NCI-H1417 (cell line): ENCODE measurements at regions not wholly inside any gene's neighbourhood (a gene's known extent, or its start where the extent isn't known, plus 50 kb on each side); places are given as distances from the start of the nearest gene placed in this dataset.

Source experiments
- DNase-seq, 3 experiments: peaks; one replicate each; lab custom pipeline; 2025; lab: John Stamatoyannopoulos, UW

DNA sequence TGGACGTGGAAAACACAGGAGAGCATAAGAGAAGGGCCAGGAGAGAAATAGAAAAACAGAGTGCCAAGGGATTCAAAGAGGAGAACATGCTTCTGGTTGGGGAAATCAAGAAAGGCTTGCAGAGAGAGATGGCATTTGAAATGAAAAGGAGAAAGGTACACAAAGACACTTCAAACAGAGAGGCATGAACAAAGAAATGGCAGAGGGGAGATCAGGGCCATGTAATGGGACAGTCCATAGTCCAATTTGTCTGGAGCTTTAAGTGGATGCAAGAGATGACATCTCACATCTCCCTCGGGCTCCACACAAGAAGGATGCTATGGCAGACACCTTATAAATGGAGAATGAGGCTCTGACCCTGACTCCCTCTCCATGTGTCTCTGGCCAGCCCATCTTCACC, 331.1 kb downstream of the MLLT3 start:
- DNase-seq = no peak

- DNase-seq = no peak
Observed at GRCh38 chr9:20290257-20290656, 332.0 kb downstream of the MLLT3 start.

DNA sequence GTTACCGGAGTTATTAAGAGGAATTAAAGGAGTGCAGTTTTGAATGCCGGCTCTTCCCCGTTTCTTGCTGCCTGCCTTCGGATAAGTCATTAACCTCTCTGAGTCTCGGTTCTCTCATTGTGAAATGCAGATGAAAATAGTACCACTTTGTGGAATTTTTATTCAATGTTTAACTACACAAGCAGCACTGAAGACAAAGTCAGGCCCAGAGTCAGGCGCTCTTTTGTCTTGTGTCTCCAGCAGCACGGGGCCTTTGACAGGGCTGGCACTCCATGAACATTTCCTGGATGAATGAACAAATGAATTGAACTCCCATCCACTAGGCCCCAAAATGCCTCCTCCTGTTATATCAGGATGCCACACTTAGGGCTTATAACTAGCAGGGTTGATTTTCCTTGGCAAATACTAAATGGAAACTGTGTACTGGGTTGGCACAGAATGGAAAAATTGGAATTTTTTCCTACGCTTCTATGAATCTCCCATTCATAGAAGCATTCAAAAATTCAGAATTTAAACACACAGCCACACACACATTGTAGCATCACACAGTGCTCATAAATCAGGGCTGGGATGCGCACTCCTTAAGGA, 332.8 kb downstream of the MLLT3 start:
- no peak for DNase-seq

- DNase-seq = no peak
Observed at GRCh38 chr9:20286969-20287368, 335.3 kb downstream of the MLLT3 start.

DNA sequence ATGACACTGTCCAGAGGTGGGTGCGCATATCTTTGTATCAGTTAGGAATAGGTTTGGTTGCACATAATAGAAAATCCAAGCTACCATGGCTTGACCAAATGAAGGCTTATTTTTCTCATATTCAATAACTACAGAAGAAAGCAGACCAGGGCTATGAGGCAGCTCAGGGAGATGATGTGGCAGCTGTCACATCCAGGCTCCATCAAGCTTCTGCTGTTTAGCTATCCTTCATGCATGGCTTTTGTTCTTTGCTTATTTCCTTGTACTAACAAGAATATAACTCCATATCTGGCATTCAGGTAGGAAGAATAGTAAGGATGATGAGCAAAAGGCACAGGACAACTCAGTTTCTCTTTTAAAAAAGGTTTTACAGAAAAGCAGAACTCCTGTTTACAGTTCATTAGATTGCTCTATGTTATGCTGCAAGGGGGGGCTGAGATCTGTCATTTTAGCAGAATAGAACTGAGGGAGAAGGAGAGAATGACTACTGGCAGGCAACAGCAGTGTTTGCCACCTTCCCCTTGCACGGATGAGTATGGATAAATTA, 336.1 kb downstream of the MLLT3 start:
- no peak for DNase-seq

- no peak for DNase-seq
Observed at GRCh38 chr9:20284601-20285289, 337.6 kb downstream of the MLLT3 start.

- no peak for DNase-seq
Observed at GRCh38 chr9:20280330-20280729, 342.0 kb downstream of the MLLT3 start.

DNA sequence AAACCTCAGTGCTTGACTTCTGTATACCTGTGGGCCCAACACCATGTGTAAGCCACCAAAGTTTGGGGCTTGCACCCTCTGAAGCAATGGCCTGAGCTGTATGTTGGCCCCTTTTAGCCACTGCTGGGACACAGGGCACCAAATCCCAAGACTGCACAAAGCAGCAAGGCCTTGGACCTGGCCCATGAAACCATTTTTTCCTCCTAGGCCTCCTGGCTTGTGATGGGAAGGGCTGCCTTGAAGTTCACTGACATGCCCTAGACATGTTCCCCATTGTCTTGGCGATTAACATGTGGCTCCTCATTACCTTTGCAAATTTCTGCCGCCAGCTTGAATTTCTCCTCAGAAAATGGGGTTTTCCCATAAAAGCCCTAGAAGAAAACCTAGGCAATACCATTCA, 345.5 kb downstream of the MLLT3 start:
- no peak for DNase-seq

GRCh38 chr9:20271723-20272122, 350.6 kb downstream of the MLLT3 start:
- DNase-seq = peak in 1 of 3 experiments; percentile 0

GRCh38 chr9:20271096-20271495, 351.2 kb downstream of the MLLT3 start:
- DNase-seq = peak in 1 of 3 experiments; percentile 31

- DNase-seq = no peak
Observed at GRCh38 chr9:20270161-20270560, 352.1 kb downstream of the MLLT3 start.

- DNase-seq = no peak
Observed at GRCh38 chr9:20269620-20270019, 352.7 kb downstream of the MLLT3 start.

DNA sequence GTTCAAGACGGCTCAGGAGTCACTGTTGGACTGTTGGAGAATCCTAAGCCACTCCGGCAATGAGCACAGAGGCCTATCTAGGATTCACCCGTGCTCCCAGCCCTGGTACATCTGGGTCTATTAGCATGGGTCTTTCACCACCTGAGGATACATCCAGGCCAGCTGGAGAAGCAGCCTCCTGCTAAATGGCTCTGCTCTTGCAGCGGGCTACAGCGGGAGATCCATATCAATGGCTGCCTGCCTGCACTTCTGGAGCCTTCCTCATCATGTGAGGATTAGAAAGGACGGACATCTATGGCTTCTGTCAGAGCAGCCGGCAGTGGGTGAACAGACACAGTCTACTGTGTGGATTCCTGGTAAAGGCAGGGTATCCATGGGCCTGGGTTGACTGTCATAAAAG, 357.4 kb downstream of the MLLT3 start:
- DNase-seq = no peak

DNA sequence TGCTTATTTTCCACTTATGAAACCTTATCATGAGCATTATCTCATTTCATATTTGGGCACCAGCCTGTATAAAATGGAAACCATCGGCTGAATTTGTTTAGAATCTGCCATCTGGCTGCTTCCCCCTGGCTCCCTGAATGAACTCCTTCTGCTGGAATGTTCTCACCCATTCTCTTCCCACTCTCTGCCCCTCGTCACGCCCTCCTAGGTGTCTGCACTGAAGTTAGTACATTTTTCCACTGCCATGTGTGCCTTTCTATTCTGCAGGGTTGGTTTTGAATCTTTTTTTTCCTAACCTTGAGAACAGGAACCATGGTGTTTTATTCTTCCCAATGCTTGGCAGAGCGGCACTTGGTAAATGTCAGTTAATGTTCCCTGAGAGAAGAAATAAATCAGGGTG, 359.7 kb downstream of the MLLT3 start:
- no peak for DNase-seq

- no peak for DNase-seq
Observed at GRCh38 chr9:20256284-20256948, 365.9 kb downstream of the MLLT3 start.

DNA sequence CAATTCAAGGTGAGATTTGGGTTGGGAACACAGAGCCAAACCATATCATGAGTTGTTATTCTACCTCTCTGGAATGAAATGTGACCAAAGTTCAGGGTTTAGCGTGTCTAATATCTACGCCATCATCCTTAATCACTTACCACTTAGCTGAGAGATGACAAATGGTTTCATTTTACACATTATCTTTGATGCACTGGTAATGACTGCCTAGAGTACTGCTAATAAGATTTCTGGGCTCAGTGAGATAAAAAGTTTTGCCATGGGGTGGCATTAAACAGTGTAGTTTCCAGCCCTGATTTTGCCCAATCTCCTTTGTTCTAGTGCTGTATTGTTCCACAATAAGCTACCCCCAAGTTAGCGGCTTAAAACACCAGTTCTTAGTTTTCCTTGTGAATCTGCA, 367.2 kb downstream of the MLLT3 start:
- DNase-seq = no peak

- no peak for DNase-seq
Observed at GRCh38 chr9:20253635-20254034, 368.7 kb downstream of the MLLT3 start.

DNA sequence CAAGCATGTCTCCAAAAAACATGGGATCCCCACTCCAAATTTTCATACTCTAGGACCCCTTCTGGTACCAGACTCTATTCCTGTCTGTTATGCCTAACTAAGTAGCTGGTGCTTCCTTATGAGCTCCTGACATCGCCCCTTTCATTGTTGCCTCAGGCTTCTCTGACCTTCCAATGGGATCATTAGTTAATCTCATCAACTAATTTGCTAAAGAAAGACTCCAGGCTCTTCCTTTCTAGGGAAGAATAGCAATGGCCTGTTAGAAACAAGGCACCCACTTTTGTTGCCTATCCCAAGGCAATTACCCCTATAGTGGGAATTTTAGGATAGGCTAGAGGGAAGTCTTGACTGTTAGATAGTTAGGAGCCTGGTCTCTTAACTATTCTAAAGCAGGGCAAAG, 369.5 kb downstream of the MLLT3 start:
- no peak for DNase-seq

DNA sequence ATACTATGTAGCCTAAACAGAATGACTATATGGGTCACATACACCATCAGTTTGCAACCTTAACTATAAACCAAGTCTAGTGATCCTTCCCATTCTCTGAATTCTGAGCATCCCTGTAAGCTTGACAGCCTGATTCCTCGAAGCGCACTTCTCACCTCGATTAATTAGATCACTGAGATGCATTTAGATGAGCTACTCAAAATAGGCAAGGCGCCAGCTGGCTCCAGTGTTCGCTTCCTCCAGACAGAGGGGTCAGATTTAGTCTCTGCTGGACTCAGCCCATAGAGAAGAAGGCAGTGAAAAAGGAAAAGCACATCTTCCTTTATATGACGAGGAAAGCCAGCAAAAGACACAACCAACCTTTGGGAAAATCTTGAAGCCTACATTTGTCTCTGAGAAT, 371.5 kb downstream of the MLLT3 start:
- no peak for DNase-seq

DNA sequence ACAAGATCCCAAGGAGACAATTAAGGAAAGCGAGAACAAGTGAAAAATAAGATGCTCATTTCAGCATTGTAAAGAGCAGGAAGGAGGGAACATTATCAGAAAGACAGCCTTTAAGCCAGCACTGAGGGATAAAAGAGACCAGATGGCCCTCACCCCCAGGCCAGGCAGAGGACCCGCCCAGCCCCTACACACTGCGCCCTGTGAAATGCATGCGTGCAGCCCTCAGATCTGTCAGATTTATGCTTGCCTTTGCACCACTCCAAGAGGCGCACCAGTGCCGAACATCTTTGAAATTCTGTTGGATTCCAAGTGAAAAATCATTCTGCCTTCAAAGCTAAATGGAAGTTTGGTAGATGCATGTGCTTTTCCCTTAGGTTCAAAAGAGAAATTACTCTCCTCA, 378.0 kb downstream of the MLLT3 start:
- DNase-seq = no peak

DNA sequence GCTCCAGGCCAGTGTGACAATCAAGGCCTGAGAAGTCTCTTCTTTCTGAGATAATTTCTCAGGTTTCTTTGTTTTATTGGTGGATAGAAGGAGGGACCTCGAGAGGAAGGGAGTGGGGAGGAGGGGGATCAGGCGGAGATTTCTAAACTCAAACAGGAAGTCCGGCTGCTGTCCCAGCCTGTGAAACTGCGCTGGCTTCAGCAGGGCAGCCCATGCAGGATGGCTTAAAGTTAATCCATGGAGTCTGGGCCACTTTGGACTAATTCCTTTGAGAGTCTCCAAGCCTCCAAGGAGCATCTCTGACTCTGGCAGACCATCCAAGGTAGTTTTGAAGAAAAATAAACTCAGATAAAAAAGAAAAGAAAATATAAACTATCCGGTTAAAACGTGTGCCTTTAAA, 378.5 kb downstream of the MLLT3 start:
- no peak for DNase-seq

GRCh38 chr9:20242510-20243189, 379.6 kb downstream of the MLLT3 start:
- no peak for DNase-seq

DNA sequence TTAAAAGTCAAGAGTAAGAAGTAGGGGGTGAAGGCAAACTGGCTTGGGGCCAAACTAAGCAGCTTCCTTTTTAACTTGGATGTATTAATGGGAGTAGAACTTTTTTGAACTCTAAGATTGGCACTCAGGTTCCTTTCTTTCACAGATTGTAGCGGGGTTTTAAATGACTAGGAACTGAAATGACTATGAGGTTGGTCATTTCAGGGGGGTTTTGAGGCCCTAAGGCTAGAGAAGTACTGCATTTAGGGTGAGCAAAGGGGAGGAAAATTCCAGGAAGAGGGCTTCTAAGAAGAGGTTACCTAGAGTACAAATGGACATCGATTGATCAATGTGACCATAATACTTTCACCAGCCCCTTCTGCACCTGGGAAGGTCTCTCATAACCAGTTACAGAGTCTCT, 381.8 kb downstream of the MLLT3 start:
- DNase-seq = no peak
